Fibroblast of upper back skin (primary cell): ENCODE measurements at regions not wholly inside any gene's neighbourhood (a gene's known extent, or its start where the extent isn't known, plus 50 kb on each side); places are given as distances from the start of the nearest gene placed in this dataset.
A peak's percentile ranks its signal among the peaks of the same experiment; 100 is the strongest.
"Not testable (repeated sequence)": the region's sequence is repeated elsewhere in the genome, so short reads cannot be mapped to it uniquely, and the experiment has no call there.

Experiments
- DNase-seq: peaks from one replicate; pipeline ENCODE4 v3.0.0-alpha.2; 2013

GRCh38 chr4:60938181-60938580 lies 261.9 kb upstream of the ADGRL3 start:
- DNase-seq: no peak

- DNase-seq: no peak
These were observed 261.5 kb upstream of the ADGRL3 start for GRCh38 chr4:60938621-60939020.

GRCh38 chr4:60944060-60944459 lies 256.1 kb upstream of the ADGRL3 start:
- no peak for DNase-seq

- DNase-seq: no peak
These were observed 254.5 kb upstream of the ADGRL3 start for GRCh38 chr4:60945641-60946040.

- DNase-seq: peak; percentile 15
These were observed 252.1 kb upstream of the ADGRL3 start for GRCh38 chr4:60948008-60948407.

- no peak for DNase-seq
These were observed 247.2 kb upstream of the ADGRL3 start for GRCh38 chr4:60952921-60953320.

GRCh38 chr4:60953826-60954225 lies 246.3 kb upstream of the ADGRL3 start:
- DNase-seq: no peak

- no peak for DNase-seq
These were observed 237.8 kb upstream of the ADGRL3 start for GRCh38 chr4:60962286-60962685.

- no peak for DNase-seq
These were observed 218.6 kb upstream of the ADGRL3 start for GRCh38 chr4:60981534-60981933.

- DNase-seq: no peak
These were observed 211.0 kb upstream of the ADGRL3 start for GRCh38 chr4:60989141-60989540.

- DNase-seq: peak; percentile 3
These were observed 208.1 kb upstream of the ADGRL3 start for GRCh38 chr4:60992037-60992436.

- DNase-seq: peak; percentile 7
These were observed 196.8 kb upstream of the ADGRL3 start for GRCh38 chr4:61003301-61003700.

- DNase-seq: no peak
These were observed 195.4 kb upstream of the ADGRL3 start for GRCh38 chr4:61004651-61005170.

- DNase-seq: peak; percentile 12
These were observed 189.1 kb upstream of the ADGRL3 start for GRCh38 chr4:61011051-61011450.

- DNase-seq: not testable (repeated sequence)
These were observed 188.2 kb upstream of the ADGRL3 start for GRCh38 chr4:61011936-61012335.

GRCh38 chr4:61024610-61025009 lies 175.5 kb upstream of the ADGRL3 start:
- no peak for DNase-seq

GRCh38 chr4:61027939-61028338 lies 172.2 kb upstream of the ADGRL3 start:
- DNase-seq: no peak

GRCh38 chr4:61036071-61036684 lies 163.9 kb upstream of the ADGRL3 start:
- DNase-seq: no peak

- no peak for DNase-seq
These were observed 158.6 kb upstream of the ADGRL3 start for GRCh38 chr4:61041527-61041926.

- no peak for DNase-seq
These were observed 155.3 kb upstream of the ADGRL3 start for GRCh38 chr4:61044837-61045236.

- no peak for DNase-seq
These were observed 151.1 kb upstream of the ADGRL3 start for GRCh38 chr4:61049018-61049417.

GRCh38 chr4:61067381-61067780 lies 132.7 kb upstream of the ADGRL3 start:
- DNase-seq: no peak

GRCh38 chr4:61068060-61068459 lies 132.1 kb upstream of the ADGRL3 start:
- DNase-seq: no peak

GRCh38 chr4:61068745-61069144 lies 131.4 kb upstream of the ADGRL3 start:
- DNase-seq: peak; percentile 69

GRCh38 chr4:61070269-61070668 lies 129.9 kb upstream of the ADGRL3 start:
- no peak for DNase-seq
